ENCODE measurements at regions not wholly inside any gene's neighbourhood (a gene's known extent, or its start where the extent isn't known, plus 50 kb on each side); places are given as distances from the start of the nearest gene placed in this dataset.
A peak's percentile ranks its signal among the peaks of the same experiment; 100 is the strongest.

- DNase-seq (ENCODE audit: low read depth) = no peak
- peak; percentile 35 for TF ChIP-seq CTCF (IDR thresholded peaks at IDR 0.05; ENCODE audit: control insufficient read depth, extremely low read depth, insufficient read depth)
- H3K4me3 ChIP-seq (ENCODE audit: low read depth, low read length) = no peak overlapping the region
These were observed 91.6 kb downstream of the AREG start for GRCh38 chr4:74536557-74536956.

- no peak for TF ChIP-seq CTCF (IDR thresholded peaks at IDR 0.05; ENCODE audit: control insufficient read depth, extremely low read depth, insufficient read depth)
- DNase-seq (ENCODE audit: low read depth) = no peak
- H3K4me3 ChIP-seq (ENCODE audit: low read depth, low read length) = no peak overlapping the region
These were observed 92.5 kb downstream of the AREG start for GRCh38 chr4:74537459-74537858.

- DNase-seq (ENCODE audit: low read depth) = no peak
- TF ChIP-seq CTCF (IDR thresholded peaks at IDR 0.05; ENCODE audit: control insufficient read depth, extremely low read depth, insufficient read depth) = no peak
- H3K4me3 ChIP-seq (ENCODE audit: low read depth, low read length) = no peak overlapping the region
These were observed 94.3 kb downstream of the AREG start for GRCh38 chr4:74539044-74539790.

- no peak for TF ChIP-seq CTCF (IDR thresholded peaks at IDR 0.05; ENCODE audit: control insufficient read depth, extremely low read depth, insufficient read depth)
- no peak overlapping the region for H3K4me3 ChIP-seq (ENCODE audit: low read depth, low read length)
- no peak for DNase-seq (ENCODE audit: low read depth)
These were observed 95.3 kb downstream of the AREG start for GRCh38 chr4:74540193-74540592.

GRCh38 chr4:74541667-74542066, 96.7 kb downstream of the AREG start:
- TF ChIP-seq CTCF (IDR thresholded peaks at IDR 0.05; ENCODE audit: control insufficient read depth, extremely low read depth, insufficient read depth) = no peak
- H3K4me3 ChIP-seq (ENCODE audit: low read depth, low read length) = no peak overlapping the region
- no peak for DNase-seq (ENCODE audit: low read depth)

- DNase-seq (ENCODE audit: low read depth) = no peak
- no peak for TF ChIP-seq CTCF (IDR thresholded peaks at IDR 0.05; ENCODE audit: control insufficient read depth, extremely low read depth, insufficient read depth)
- H3K4me3 ChIP-seq (ENCODE audit: low read depth, low read length) = no peak overlapping the region
These were observed 98.4 kb downstream of the AREG start for GRCh38 chr4:74543231-74543781.

- no peak overlapping the region for H3K4me3 ChIP-seq (ENCODE audit: low read depth, low read length)
- no peak for DNase-seq (ENCODE audit: low read depth)
- no peak for TF ChIP-seq CTCF (IDR thresholded peaks at IDR 0.05; ENCODE audit: control insufficient read depth, extremely low read depth, insufficient read depth)
These were observed 99.0 kb downstream of the AREG start for GRCh38 chr4:74543983-74544382.
